NCI-H460 (cell line): ENCODE measurements at regions not wholly inside any gene's neighbourhood (a gene's known extent, or its start where the extent isn't known, plus 50 kb on each side); places are given as distances from the start of the nearest gene placed in this dataset.
"Not testable (repeated sequence)": the region's sequence is repeated elsewhere in the genome, so short reads cannot be mapped to it uniquely, and the experiment has no call there.

Experiments
- DNase-seq: peaks from one replicate; pipeline ENCODE4 v3.0.0-alpha.2; 2016; ENCODE audit warnings: low read depth; ENCODE audit errors: extremely low read depth

DNA sequence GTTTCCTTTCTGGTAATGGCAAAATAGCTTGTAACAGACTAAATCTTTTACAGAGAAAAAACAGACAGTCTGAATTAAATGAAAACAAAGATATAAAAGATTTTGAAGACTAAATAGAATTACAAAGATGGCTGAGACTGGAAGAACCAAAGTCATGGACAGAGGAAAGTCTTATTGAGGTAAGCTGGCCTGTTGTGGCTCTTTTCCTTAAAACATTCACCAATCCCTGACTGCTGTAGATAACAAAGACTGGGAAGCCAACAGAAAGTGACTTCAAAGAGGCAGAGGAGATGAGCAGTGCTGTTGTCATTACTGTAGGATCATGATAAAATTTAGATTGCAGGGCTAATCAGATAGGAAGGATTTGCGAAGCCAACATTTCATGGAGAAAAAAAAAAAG, 517.0 kb downstream of the KIF2B start:
- DNase-seq, result no peak

DNA sequence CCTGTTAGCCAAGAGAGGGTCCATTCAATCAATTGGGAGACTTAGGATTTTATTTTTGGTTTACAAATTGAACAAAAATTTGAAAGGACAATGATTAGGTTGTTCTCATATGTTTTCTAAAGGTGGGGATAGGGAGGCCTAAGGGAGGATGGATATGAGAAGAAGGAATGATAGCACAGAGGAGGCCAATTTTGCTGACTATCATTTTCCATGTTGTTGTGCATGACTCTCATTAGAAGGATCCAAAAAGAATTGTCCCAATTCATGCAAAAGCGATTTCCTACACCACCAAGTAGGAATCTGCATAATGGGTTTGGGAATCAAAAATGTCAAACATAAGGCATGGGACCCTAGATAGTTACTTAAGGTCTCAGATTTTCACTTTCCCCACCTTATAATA, 524.8 kb downstream of the KIF2B start:
- no peak for DNase-seq

DNA sequence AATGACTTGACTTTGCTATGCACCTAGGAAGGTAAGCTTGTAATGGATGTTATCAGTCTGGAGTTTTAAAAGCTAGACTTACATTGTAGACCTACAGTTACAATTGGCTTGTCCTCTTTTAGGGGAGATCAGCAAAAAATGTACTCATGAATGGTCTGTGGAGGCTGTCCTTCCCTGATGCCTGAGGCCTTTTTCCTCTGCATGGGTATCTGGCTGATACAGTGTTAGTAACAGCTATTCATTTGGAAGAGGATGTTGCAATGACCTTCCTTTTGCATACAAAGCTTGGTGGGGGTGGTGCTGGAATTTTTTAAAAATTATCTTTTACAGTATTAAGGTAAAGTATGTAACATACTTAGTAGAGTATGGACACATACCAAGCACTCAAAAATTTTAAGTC, 525.5 kb downstream of the KIF2B start:
- no peak for DNase-seq

- no peak for DNase-seq
Measured at GRCh38 chr17:54353789-54354525, 531.2 kb downstream of the KIF2B start.

DNA sequence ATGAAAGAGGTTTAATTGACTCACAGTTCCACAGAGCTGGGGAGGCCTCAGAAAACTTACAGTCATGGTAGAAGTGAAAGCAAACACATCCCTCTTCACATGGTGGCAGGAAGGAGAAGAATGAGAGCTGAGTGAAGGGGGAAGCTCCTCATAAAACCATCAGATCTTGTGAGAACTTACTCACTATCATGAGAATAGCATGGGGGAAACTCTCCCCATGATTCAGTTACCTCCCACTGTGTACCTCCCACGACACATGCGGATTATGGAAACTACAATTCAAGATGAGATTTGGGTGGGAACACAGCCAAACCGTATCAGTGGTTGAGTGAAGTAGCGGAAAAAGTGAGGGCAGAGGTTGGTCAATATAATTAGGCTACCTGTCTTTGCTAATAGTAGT, 538.3 kb downstream of the KIF2B start:
- DNase-seq, result not testable (repeated sequence)

GRCh38 chr17:54368906-54369305, 531.7 kb upstream of the TOM1L1 start:
- no peak for DNase-seq

DNA sequence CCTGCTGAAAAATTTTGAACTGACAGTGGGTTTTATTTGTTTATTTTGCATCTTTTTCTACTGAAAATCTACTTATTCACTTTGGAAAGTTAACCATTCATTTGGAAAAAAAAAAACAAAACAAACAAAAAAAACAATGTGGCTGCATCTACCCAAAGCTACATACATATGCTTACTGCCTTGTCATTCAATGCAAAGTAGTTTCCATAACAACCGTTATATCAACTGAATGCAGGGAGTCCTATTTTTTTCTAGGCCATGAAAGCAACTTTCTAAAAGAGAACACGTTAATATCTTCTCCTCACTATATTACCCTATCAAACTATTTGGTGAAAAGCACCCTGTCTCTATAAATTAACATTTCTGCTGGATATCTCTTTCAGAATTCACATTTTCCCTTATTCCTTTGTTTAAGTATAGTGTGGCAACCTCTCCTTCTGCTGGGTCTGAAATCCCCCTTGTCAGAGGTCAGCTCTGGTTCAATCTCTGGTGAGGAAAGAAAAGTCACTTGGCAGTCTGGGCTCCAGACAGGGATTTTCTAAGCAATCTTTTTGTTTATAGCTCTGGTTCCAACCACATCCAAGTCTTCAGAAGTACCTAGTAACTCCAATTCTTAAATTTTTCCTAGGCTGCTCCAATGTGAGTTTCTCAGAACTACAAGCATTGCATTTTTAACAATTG, 528.4 kb upstream of the TOM1L1 start:
- no peak for DNase-seq

GRCh38 chr17:54373970-54374369, 526.7 kb upstream of the TOM1L1 start:
- no peak for DNase-seq

DNA sequence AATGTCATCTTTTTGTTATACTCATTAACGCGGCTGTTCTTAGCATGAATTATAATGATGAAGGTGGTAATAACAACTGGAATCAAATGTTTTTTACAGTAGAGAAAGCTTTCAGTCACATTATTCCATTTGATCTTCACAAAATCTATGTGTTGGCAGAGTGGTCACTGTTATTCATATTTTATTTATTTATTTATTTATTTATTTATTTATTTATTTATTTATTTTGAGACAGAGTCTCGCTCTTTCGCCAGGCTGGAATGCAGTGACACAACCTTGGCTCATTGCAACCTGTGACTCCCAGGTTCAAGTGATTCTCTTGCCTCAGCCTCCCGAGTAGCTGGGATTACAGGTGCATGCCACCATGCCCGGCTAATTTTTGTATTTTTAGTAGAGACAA, 524.2 kb upstream of the TOM1L1 start:
- not testable (repeated sequence) for DNase-seq

- DNase-seq, result no peak
Measured at GRCh38 chr17:54381482-54381881, 519.2 kb upstream of the TOM1L1 start.

DNA sequence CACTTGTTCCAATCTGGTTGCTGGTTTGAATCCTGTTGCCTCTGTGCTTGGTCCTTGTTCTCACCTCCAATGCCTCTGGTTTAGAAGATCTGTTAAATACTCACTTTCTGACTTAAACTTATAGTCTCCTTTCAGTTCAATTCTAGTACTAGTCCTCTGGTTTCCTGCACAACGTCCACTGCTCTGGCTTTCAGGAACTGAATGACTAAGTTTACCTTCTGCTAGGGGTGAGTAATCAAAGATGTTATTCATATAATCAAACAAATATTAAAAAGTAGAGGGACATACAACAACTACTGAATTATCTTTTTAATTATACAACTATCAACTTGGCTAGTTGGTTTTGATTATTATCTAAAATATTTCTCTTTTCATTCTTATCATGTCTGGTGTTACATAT, 496.4 kb upstream of the TOM1L1 start:
- DNase-seq, result no peak

GRCh38 chr17:54405826-54406225, 494.8 kb upstream of the TOM1L1 start:
- DNase-seq, result no peak

DNA sequence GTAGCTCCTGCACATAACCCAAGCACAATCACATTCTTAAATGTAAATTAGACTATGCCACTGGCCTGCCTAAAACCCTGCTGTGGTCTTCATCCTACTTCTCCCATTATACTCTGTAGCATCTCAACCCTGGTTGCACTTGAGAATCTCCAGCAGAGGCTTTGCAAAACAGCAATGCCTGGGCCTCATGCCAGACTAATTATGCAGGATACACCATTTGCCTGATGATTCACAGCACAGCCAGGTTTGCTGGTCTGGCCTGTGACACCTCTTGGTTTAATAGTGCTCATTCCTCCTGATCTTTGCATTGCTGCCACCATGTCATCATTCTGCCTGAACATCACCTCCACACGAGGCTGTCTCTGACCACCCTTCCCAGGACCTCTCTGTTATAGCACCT, 491.9 kb upstream of the TOM1L1 start:
- DNase-seq, result no peak

DNA sequence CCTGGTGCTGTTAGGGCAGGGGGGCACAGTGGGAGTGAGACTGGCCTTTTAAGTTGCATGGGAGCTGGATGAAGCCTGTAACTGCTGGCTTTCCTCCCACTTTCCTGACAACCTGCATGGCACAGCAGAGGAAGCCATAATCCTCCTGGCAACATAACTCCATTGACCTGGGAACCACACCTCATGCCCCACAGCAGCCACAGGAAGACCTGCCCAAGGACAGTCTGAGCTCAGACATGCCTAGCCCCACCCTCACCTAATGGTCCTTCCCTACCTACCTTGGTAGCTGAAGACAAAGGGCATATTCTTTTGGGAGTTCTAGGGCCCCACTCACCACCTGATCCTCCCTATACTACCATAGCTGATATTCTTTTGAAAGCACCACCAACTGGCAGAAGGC, 482.2 kb upstream of the TOM1L1 start:
- DNase-seq, result no peak

DNA sequence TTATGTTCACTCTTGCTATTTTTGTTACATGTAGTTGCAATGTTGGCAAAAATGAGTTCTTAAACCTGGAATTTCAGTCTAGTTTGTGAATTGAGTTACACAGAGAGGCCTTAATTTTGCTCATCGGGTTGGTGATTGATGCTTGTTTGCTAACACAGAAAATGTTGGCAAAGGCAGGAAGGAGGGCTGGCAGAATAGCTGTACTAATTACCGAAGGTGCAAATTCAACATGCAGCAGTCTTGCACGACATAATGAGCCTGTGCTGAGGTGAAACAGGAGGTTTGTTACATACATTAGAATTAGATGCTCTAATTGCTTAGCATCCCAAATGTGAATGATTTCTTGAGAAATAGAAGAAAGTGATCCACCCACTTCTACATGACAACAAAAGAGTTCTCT, 475.0 kb upstream of the TOM1L1 start:
- DNase-seq, result no peak

DNA sequence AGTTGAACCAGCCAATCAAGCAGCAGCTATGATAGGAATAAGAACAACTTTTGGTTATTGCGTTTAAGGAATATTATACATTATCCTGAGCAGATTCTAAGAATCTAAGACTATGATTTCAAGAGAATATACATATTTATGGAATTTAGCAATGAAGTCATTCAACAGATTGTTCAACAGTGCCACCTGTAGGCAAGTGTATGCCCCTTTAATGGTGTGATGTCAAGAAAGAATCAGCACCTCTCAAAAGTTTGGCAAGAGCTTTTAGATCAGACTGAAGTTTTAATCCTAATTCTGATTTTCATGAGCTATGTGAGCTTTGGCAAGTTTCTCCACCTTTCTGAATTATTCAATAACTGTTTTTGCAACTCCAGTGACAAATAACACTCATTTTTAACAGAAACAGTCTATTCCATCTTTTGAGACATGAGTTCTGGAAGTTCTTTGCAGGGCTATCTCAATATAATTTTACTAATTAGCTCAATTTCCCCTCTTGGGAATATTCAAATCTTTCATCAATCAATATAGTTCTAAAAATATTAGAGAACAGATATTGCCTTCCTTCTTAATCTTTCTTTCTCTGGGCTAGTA, 474.3 kb upstream of the TOM1L1 start:
- no peak for DNase-seq

GRCh38 chr17:54435966-54436365, 464.7 kb upstream of the TOM1L1 start:
- no peak for DNase-seq

DNA sequence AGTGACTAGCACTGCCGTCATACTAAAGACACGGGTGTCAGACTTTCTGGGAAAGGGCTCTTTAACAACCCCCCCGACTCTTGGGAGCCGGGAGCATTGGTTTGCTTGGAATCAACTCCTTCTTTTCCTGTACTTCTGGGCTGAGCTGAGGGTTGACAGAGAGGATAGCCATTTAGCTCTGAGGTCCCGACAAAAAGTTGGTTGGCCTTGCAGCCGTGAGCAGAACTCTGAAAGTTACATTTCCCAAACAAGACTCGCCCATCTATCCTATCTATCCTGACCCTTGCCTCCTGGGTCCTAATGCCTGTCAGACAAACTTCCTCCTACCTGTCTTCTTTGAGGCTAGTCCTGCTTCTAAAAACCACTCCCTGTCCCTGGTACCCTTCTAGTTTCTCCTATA, 460.8 kb upstream of the TOM1L1 start:
- no peak for DNase-seq

DNA sequence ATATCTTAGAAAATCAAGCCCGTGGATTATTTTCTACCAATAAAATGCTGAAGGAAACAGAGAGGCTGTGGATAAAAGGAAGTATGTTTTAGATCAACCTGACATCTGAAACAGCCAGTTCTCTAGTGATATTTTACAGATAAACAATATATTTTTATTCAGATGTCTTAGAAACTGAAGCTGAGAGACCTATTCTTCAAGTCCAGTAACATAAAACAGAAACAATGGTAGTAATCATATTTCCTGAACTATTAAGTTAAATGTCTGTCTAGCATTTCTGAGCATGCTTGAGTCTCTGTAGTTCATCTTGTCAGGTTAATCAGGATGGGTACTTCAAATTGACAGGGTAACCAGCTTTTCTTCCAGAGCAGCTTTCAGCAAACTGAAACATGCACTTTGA, 449.6 kb upstream of the TOM1L1 start:
- no peak for DNase-seq

- no peak for DNase-seq
Measured at GRCh38 chr17:54452666-54453348, 447.8 kb upstream of the TOM1L1 start.

DNA sequence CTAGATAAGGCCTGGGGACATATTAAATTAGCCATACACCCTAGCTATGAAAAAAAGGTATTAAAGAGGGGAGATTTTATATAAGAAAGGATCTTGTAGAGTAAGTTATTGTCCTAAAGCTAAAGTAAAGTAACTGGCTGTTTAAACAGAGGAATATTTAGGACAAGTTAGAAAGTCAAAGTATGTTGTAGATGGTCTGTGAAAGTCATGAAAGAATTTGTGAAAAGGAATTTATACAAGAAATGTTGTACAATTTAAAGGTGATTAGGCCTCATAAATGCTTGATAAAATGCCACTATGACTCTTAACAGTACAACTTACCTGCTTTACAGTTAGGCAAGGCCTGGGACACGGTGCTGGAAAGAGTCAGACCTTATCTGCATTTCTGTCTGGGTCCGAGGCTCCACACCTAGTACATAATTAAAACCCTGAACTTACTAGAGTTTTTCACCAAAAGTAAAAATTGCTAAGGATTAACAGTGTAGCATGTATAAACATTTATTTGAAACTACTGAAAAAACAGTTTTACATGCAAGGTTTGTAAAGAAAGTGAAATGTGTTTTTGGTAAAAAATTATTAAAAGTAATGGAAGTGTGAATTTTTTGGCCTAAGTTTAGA, 445.3 kb upstream of the TOM1L1 start:
- no peak for DNase-seq
